Neutrophil (primary cell): ENCODE measurements at regions not wholly inside any gene's neighbourhood (a gene's known extent, or its start where the extent isn't known, plus 50 kb on each side); places are given as distances from the start of the nearest gene placed in this dataset.

Experiments
- H3K27ac ChIP-seq: fragments of 200-600 bp; sonication (generic); 2 replicates; pipeline ENCODE4 v1.5.1; 2016; ENCODE audit warnings: mild to moderate bottlenecking, moderate library complexity
- H3K27me3 ChIP-seq: fragments of 200-600 bp; sonication (generic); 2 replicates; pipeline ENCODE4 v1.6.0; 2016; ENCODE audit warnings: mild to moderate bottlenecking
- H3K36me3 ChIP-seq: fragments of 200-600 bp; sonication (generic); 2 replicates; pipeline ENCODE4 v1.5.1; 2017
- H3K4me1 ChIP-seq, 2 experiments: fragments of 200-600 bp in 1 of 2; sonication (generic) in 1 of 2; 1 replicate in 1 of 2; 2 replicates in 1 of 2; pipeline versions ENCODE4 v1.5.1 to v1.6.1; 2013 to 2016; ENCODE audit warnings: low read depth in 1 of 2, low read length in 1 of 2, mild to moderate bottlenecking in 1 of 2, moderate library complexity in 1 of 2; ENCODE audit not compliant: control insufficient read depth in 1 of 2, insufficient read depth in 1 of 2
- H3K4me3 ChIP-seq, 2 experiments: fragments of 200-600 bp in 1 of 2; sonication (generic) in 1 of 2; 1 replicate in 1 of 2; 2 replicates in 1 of 2; pipeline ENCODE4 v1.5.1; 2013 to 2016; ENCODE audit warnings: low read depth in 1 of 2, low read length in 1 of 2, mild to moderate bottlenecking in 1 of 2, moderate library complexity in 1 of 2
- H3K9me3 ChIP-seq: fragments of 200-600 bp; sonication (generic); 2 replicates; pipeline ENCODE4 v1.5.1; 2016
- TF ChIP-seq, protein P1 (sequence below): fragments of 200-600 bp; sonication (generic); IDR thresholded peaks from 2 replicates; pipeline ENCODE4 v1.5.1; 2016; ENCODE audit warnings: antibody characterized with exemption

DNA sequence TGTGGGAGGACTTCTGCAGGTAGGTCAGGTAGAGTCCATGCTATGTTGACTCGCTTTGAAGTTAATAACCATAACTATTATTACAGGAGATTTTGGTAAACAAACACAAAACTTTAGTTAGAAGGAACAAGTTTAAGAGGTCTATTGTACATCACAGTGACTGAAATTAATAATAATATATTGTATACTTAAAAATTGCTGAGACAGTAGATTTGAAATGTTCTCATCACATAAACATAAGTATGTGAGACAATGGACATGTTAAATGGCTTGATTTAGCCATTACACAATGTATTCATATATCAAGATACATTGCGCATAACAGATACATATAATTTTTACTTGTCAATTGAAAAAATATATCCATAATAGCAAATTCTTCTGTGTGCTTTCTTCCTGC lies 91.4 kb upstream of the CD53 start:
- no peaks in the 10 kb centered on the region for H3K36me3 ChIP-seq
- no peak overlapping the region for H3K4me3 ChIP-seq
- TF ChIP-seq, protein P1, sequence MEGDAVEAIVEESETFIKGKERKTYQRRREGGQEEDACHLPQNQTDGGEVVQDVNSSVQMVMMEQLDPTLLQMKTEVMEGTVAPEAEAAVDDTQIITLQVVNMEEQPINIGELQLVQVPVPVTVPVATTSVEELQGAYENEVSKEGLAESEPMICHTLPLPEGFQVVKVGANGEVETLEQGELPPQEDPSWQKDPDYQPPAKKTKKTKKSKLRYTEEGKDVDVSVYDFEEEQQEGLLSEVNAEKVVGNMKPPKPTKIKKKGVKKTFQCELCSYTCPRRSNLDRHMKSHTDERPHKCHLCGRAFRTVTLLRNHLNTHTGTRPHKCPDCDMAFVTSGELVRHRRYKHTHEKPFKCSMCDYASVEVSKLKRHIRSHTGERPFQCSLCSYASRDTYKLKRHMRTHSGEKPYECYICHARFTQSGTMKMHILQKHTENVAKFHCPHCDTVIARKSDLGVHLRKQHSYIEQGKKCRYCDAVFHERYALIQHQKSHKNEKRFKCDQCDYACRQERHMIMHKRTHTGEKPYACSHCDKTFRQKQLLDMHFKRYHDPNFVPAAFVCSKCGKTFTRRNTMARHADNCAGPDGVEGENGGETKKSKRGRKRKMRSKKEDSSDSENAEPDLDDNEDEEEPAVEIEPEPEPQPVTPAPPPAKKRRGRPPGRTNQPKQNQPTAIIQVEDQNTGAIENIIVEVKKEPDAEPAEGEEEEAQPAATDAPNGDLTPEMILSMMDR, result no peak
- no peaks in the 10 kb centered on the region for H3K9me3 ChIP-seq
- H3K4me1 ChIP-seq, result no peaks in the 10 kb centered on the region
- peaks cover 41% of the 10 kb centered on the region for H3K27me3 ChIP-seq
- H3K27ac ChIP-seq, result no peak overlapping the region

DNA sequence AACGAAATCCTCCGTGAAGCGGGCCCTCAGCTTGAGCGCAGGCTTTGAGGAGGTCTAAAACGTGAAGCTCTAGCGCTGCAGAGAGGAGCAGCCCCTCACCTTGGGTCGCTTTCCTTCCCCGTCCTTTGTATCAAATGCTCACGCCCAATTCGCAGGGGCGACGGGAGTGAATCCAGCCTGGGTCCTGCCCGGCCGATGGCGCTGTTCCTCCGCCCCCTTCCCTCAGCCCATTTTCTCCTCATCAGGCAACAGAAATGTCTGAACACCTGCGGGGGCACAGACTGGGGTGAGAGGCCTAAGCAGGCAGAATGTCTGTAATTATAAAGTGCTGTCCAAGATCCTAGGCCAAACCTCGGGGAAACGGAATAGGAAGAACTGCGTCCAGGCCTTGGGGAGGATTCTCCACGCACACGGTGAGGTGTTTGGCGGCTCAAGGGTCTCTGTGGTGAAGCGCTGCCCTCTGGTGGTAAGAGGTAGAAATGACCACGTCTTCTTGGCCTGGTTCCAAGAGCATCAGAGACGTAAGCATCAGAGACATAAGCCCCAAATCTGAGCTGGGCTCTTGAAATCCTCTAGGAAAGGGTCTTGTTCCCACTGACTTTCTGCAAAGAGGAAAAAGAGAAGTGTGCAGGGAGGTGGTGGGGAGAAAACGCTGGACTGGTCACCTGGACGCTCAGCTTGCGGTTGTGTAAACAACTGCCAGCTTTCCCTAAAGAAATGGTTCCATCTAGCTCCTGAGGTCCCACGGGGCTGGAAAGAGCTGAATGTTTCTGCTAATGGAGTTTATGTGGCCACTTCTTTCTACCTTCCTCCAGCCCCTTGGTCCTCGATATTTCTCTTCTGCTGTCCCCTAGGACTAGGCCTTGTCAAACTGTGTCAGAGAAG lies 92.1 kb upstream of the CD53 start:
- Histone ChIP-seq H3K9me3 (no peaks in the 10 kb centered on the region), H3K27me3 (peaks cover 45% of the 10 kb centered on the region), H3K4me1 (no peaks in the 10 kb centered on the region), H3K36me3 (no peaks in the 10 kb centered on the region), H3K4me3 (no peak overlapping the region), H3K27ac (no peak overlapping the region)
- TF ChIP-seq, protein P1, result peak; percentile 41

DNA sequence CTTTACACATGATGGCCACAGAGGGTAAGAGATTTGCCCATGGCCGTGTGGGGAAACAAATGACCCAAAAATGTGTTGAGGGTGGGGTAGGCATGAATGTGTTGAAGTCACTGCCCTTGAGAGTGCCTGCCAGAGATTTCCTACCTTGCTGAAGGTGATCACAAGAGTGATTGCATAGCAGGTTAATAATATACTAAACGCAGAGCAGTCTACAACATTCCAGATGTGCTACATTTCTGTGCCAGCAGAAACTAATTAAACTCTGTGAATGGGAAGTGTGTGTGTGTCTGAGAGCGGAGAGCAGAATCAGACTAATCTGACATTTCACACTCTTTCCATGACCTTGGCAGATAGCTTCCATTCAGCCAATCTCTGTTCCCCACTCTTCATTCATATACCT lies 93.3 kb upstream of the CD53 start:
- TF ChIP-seq, protein P1, result no peak
- no peak overlapping the region for H3K4me3 ChIP-seq
- H3K36me3 ChIP-seq, result no peaks in the 10 kb centered on the region
- H3K27me3 ChIP-seq, result peaks cover 46% of the 10 kb centered on the region
- H3K4me1 ChIP-seq, result no peaks in the 10 kb centered on the region
- no peak overlapping the region for H3K27ac ChIP-seq
- H3K9me3 ChIP-seq, result no peaks in the 10 kb centered on the region

DNA sequence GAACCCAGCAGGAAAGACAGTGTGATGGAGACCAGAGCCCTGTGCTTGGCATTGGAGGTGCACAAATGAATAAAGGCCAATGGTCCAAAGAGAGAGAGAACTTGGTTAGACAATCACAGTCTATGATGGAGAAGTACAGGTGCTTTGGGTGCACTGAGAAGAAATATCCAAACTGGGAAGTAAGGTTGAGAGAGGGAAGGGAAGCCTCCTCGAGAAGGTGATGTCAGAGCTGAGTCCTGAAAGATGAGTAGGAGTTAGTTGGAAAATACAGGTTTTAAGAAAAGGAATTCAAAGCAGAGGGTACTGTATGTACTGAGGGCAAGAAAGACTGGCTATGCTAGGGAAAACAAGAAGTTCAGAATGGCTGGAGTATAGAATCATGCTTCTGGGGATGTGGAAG lies 94.1 kb upstream of the CD53 start:
- Histone ChIP-seq H3K27me3 (peaks cover 46% of the 10 kb centered on the region), H3K27ac (no peak overlapping the region), H3K36me3 (no peaks in the 10 kb centered on the region), H3K9me3 (no peaks in the 10 kb centered on the region), H3K4me3 (no peak overlapping the region), H3K4me1 (no peaks in the 10 kb centered on the region)
- TF ChIP-seq, protein P1, result no peak

DNA sequence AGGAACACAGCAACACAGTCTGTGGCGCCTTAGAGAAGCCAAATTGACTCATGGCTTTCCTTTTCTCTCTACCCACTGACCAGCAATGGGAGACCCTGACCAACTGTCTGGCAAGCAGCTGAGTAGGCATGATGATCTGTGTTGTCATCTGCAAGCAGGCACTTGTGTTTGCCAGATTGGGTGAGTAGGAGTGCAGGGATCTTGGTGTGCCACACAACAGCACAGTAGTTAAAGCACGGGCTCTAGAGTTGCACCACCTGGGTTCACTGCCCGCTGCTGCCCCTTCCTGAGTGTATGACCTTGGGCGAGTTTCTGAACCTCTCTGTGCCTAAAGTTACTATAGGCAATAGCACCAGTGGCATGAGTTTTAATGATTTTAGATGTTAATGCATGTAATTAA lies 95.7 kb upstream of the CD53 start:
- H3K36me3 ChIP-seq, result no peaks in the 10 kb centered on the region
- no peaks in the 10 kb centered on the region for H3K4me1 ChIP-seq
- TF ChIP-seq, protein P1, result no peak
- H3K4me3 ChIP-seq, result no peak overlapping the region
- no peak overlapping the region for H3K27ac ChIP-seq
- H3K27me3 ChIP-seq, result peaks cover 46% of the 10 kb centered on the region
- H3K9me3 ChIP-seq, result no peaks in the 10 kb centered on the region
